NCI-H460 (cell line): ENCODE measurements at regions not wholly inside any gene's neighbourhood (a gene's known extent, or its start where the extent isn't known, plus 50 kb on each side); places are given as distances from the start of the nearest gene placed in this dataset.
"Not testable (repeated sequence)": the region's sequence is repeated elsewhere in the genome, so short reads cannot be mapped to it uniquely, and the experiment has no call there.

Experiments
- DNase-seq: peaks from one replicate; pipeline ENCODE4 v3.0.0-alpha.2; 2016; ENCODE audit warnings: low read depth; ENCODE audit errors: extremely low read depth

GRCh38 chr21:38613686-38614085 is 115.4 kb upstream of the ERG start:
- DNase-seq: no peak

GRCh38 chr21:38614558-38614957 is 116.3 kb upstream of the ERG start:
- no peak for DNase-seq

- no peak for DNase-seq
Observed at GRCh38 chr21:38619480-38619879, 121.2 kb upstream of the ERG start.

- DNase-seq: no peak
Observed at GRCh38 chr21:38619992-38620479, 121.8 kb upstream of the ERG start.

GRCh38 chr21:38621132-38621531 is 122.9 kb upstream of the ERG start:
- no peak for DNase-seq

GRCh38 chr21:38622081-38622826 is 124.0 kb upstream of the ERG start:
- DNase-seq: no peak

GRCh38 chr21:38622827-38623209 is 124.5 kb upstream of the ERG start:
- no peak for DNase-seq

- DNase-seq: no peak
Observed at GRCh38 chr21:38623552-38623951, 125.3 kb upstream of the ERG start.

GRCh38 chr21:38625000-38625399 is 126.7 kb upstream of the ERG start:
- no peak for DNase-seq

- no peak for DNase-seq
Observed at GRCh38 chr21:38626306-38626705, 128.0 kb upstream of the ERG start.

- DNase-seq: no peak
Observed at GRCh38 chr21:38628349-38628748, 130.1 kb upstream of the ERG start.

- DNase-seq: no peak
Observed at GRCh38 chr21:38631206-38631605, 132.9 kb upstream of the ERG start.

- no peak for DNase-seq
Observed at GRCh38 chr21:38631676-38632075, 133.4 kb upstream of the ERG start.

GRCh38 chr21:38637161-38637560 is 138.9 kb upstream of the ERG start:
- no peak for DNase-seq

- no peak for DNase-seq
Observed at GRCh38 chr21:38639571-38640354, 141.5 kb upstream of the ERG start.

- not testable (repeated sequence) for DNase-seq
Observed at GRCh38 chr21:38640355-38640742, 142.1 kb upstream of the ERG start.

- DNase-seq: no peak
Observed at GRCh38 chr21:38643404-38644023, 145.2 kb upstream of the ERG start.

- no peak for DNase-seq
Observed at GRCh38 chr21:38645282-38645681, 147.0 kb upstream of the ERG start.

GRCh38 chr21:38646213-38646837 is 148.0 kb upstream of the ERG start:
- DNase-seq: no peak

- DNase-seq: no peak
Observed at GRCh38 chr21:38649120-38649519, 150.8 kb upstream of the ERG start.

GRCh38 chr21:38651570-38651969 is 153.3 kb upstream of the ERG start:
- no peak for DNase-seq
